H4 (cell line): ENCODE measurements at regions not wholly inside any gene's neighbourhood (a gene's known extent, or its start where the extent isn't known, plus 50 kb on each side); places are given as distances from the start of the nearest gene placed in this dataset.

Experiments used
- DNase-seq: peaks from one replicate; pipeline ENCODE4 v3.0.0-alpha.2; 2015; ENCODE audit warnings: low spot score

DNA sequence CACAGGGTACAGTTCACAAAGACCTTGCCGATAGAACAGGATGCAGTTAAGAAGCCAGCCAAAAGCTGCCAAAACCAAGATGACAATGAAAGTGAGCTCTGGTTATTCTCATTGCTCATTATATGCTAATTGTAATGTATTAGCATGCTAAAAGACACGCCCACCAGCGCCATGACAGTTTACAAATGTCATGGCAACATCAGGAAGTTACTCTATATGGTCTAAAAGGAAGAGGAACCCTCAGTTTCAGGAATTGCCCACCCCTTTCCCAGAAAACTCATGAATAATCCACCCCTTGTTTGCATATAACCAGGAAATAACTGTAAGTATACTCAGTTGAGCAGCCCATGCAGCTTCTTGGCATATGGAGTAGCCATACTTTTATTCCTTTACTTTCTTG lies 748.7 kb downstream of the QKI start:
- DNase-seq, result no peak

DNA sequence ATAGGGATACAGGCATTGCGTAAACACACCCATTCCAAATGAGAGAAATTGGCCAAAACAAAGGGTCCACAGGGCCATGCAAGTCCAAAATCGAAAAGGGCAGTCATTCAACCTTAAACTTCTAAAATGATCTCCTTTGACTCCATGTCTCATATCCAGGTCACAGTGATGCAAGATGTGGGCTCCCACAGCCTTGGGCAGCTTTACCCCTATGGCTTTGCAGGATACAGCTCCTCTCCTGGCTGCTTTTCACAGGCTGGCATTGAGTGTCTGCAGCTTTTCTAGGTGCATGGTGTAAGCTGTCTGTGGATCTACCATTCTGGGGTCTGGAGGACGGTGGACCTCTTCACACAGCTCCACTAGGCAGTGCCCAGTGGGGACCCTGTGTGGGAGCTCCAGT lies 744.5 kb downstream of the QKI start:
- DNase-seq, result no peak

DNA sequence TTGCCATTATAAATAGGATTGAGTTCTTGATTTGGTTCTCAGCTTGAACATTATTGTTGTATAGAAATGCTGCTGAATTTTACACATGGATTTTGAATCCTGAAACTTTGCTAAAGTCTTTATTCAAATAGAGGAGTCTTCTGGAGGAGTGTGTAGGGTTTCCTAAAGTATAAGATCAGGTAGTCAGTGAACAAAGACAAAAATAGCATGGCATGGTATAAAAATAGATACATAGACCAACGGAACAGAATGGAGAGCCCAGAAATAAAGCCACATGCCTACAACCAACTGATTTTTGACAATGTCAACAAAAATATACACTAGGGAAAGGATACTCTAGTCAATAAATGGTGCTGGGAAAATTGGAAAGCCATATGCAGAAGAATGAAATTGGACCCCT lies 740.1 kb downstream of the QKI start:
- no peak for DNase-seq

DNA sequence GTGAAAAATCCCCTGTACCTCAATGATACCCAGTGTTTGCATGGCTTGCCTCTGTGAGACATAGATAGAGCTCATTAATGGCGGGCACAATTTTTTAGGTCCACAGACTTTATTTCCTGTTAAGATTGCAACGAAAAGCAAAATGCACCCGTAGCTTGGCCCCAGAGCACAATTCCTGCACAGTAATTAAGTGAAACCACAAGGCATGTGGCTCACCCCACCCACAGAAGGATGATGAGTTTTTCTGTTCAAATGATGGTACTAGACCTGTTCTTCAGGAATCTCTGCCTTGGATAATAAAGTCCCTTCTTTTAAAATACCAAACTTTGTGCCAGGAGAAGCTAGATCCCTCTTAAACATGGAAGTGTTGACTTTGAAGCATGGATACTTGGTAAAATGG lies 738.1 kb downstream of the QKI start:
- no peak for DNase-seq

DNA sequence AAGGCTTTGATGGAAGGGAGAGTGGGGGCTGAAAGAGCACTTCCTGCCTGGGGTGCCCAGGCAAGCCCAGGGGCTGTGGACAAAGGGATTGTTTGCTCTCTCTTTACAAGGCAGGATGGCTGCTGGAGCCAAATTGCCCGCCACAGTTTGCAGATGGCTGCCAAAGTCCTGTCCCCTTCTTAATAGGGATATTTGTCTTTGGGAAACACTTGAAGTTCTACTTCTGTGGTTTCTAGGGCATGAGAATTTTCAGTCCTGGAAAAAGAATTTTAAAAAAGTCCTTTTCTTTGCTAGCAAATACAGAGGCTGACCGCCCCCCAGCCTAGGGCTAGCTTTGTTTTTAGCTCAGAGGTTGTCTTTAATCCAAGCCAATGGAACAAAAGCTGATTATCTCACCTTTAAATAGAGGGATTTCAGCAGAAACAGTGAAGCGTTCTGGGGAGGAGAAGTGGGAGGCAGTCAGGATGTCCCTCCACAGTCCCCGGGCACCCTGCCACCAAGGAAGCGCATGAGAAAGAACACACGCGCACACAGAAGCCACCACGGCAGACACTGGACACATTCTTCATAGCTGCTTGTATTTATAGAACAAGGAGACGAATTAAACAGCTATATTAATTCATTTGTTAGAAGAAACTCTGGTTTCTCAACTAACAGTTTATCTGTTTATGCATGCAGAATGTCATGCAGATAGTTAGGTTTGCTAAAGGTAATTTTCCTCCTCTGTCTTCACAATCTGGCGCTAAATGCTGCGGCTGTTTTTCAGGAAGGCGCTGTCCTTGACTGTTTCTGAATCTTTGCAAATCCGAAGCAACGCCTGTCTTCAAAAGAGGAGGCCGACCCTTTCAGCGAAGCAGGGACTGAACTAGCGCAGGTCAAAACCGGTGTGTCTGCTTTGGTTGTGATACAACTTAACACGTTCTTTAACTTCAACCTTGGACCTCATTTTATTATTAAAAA lies 736.9 kb downstream of the QKI start:
- no peak for DNase-seq

DNA sequence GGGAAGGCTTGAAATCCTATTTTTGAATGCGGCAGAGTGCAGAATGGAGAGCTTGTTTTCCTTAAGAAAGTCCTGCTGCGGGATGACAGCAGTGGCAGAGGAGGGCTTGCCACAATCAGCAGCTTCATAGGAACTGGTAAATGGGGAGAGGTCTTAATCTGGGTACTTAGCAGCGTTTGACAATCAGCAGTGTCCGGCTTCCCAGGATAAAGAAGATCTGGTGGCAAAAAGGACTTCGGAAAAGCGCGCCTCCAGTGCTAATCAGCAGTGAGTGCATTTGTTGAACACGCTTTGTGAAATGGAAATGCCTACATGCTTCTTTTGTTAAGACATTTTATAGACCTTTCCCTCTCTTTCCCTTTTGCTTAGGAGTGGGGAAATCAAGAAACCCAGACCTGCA lies 735.7 kb downstream of the QKI start:
- DNase-seq, result no peak

DNA sequence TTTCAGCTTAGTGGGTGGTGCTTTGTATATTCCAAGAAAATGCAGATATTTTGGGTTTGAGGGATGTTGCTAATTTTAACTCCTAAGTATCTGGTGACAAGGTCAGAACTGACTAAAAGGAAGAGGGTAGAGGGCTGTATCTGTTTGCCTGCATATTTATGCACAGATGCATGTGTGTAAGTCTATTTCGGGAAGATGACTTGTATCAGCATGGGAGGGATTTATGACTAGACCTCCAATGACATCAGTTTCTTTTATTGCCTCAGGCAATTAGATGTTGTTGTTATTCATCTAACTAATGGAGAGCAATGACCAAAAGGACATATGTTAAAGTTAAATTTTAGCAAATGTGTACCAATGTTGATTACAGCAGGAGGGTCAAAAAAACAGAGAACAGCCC lies 734.3 kb downstream of the QKI start:
- no peak for DNase-seq

DNA sequence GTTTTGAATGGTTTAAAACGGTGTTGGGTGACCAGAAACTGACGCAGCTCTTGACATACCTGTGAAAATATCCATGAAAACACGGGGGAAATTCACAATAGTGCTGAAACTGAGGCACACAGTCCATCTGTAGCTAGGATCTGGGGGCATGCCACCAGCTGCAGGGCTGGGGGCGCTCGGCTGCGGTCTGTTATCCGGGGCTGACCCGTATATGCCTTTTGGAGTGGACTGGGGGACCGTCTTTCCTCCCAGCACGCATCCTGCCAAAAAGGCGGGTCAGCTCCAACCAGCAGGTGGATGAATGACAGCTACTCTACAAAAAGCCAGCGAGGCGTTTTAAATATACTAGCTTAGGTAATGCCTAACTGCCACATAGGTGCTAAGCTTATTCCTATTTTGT lies 729.8 kb downstream of the QKI start:
- DNase-seq, result no peak

DNA sequence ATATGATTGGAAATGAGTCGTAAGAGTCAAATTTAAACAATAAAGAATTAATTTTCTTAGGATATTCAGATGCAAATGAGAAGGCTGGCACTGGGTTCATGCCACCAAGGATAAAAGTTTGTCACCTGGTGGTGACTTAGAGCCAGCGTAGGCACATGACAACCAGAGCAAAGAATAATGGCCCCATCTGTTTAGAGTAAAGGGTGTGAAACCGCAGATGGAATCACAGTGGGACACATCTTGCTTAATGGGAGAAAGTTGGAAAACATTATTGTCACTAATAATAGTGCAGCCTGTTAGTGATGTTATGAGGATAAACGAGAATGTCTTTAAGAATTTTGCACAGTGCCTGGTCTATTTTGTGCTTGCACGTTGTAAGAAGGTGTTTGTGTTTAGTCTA lies 727.8 kb downstream of the QKI start:
- DNase-seq, result no peak

DNA sequence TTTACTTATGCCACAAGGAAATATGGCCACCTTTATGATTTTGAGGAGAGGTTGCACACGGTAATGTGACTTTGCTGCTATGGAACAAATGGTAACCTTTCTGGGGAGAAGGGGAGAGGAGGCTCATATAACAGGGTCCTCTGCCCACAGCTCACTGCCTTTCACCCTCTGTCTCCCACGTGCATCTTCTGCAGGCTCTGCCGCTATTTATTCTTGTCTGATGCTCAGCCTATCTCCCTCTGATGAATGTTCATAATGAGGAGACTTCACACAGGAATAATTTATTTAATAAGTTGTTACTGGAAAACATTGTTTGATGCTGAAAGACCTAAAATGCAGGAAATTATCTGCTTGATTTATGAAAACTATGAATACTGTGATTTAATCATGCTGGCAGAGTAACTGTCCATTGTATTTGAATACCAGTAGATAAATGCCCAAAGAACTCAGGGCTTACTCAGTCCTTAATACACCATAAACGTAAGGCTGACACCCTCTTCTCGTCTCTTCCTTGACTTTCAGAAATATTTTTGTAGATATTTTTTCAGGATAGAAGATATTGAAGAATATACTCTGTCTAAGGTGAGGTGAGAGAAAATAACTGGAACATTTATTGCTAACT lies 721.1 kb downstream of the QKI start:
- no peak for DNase-seq

DNA sequence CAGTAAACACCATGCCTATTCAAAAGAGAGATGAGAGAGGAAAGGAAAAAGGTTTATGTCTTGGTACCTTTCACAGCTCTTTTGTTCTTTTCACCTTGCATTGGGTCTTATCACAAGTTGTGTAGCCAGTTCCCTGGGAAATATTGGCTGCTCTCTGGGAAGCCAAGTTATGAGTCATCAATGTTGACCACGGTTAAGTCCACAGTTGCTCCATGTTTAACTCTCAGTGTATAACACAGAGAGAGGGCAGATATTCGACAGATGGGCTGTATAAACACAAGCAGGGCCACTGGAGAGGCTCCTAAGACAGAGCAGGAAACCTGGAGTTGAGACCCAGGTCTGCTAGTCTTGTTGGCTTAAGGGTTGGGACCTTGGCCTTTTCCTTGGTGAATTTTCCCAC lies 718.6 kb downstream of the QKI start:
- DNase-seq, result peak; percentile 3

DNA sequence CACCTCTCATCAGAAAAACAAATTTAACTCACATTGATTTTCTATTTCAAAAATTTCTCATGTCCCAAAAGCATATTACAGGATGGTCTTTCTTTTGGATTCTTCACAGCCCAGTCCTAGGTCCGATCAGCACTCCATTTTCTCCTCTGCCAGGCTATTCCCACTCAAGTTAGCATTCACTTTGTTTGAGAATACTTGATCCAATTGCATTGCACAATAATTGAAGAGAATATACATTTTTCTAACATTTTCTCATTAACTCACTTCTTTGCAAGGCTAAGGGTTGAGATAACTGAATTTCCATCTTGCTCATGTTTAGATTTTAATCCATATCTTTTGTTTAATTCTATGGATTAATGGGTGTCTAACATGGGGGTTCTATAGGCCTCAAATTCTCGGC lies 716.1 kb downstream of the QKI start:
- DNase-seq, result no peak

DNA sequence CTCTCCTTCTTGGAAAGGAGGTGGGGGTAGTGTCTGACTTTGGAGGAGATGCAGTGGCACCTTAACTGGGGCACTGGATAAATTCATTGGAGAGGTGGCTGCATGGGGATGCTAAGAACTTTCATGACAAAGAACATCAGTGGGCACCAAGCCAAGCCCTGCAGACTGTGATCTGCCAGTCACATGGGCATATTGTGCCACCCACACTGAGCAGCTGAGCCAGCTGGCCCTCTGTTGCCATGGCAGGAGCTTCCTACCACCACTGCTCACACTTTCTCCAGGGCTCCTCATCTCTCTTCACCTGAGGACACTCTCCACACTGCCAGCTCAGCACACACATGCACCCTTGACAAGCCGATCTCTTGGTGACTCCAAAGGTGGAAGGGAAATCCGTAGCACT lies 715.6 kb downstream of the QKI start:
- no peak for DNase-seq

DNA sequence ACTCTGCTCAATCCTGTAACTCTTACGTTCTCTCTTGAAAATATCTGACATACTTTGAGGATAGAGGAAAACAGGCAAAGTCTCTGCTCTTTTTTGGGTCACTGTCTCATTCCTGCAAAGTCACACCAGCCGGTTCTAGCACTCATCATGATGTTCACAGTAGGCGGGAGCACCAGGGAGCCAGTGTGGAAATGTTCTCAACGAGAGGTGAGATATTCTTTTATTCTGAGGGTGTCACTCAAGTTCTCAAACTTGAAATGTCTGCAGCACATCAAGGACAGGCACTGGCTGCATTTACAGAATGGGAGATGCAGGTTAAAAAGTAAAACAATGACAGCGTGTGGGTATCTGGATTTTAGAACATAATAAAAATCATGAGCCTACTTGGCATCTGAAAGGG lies 714.7 kb downstream of the QKI start:
- no peak for DNase-seq

DNA sequence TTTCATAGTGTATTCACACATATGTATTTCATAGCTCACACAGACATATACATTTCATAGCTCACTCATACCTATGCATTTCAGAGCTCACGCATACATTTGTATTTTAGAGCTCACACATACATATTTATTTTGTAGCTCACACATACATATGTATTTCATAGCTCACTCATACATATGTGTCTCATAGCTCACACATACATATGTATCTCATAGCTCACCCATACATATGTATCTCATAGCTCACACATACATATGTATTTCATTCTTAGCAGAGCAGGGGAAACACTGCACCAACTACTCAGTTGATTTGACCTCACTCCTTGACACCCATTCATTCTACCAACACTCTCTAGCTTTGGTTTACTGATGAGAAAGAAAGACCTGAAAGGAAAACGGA lies 713.6 kb downstream of the QKI start:
- no peak for DNase-seq

DNA sequence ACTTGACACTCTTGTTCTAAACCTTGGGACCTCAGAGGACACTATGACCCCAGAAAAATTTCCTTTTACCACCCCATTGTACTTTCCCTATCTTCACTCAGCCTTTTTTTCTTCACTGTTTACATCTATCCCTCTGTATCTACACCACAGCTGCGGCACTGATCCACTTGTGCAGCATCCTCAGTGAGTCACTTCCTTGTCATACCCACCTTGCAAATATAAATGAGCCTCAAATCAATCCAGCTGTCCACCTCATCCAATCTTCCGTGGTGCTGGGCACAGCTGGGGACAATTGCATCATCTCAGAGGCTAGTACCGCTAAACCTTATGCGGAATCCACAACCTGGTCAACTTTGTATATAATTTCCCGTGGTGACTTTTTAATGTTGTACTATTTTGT lies 710.5 kb downstream of the QKI start:
- DNase-seq, result no peak

DNA sequence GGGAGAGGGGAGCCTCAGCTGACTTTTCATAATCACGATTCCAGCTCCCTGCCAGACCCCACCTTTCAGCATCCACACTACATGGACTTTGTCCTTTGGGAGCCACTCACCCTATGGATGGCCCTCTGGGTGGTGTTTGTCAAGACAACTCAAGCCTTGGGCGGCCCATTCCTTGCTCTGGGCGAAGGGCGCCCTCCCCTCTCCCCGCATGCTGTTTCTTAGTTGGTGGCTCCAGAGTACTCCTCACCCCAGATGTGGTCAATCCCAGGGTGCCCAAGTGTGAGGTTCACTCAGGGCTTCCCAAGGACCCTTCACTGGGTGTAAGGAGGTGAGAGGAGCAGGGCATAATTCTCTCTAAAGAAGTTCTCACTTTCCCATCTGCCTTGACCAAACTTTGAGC lies 710.0 kb downstream of the QKI start:
- DNase-seq, result no peak

DNA sequence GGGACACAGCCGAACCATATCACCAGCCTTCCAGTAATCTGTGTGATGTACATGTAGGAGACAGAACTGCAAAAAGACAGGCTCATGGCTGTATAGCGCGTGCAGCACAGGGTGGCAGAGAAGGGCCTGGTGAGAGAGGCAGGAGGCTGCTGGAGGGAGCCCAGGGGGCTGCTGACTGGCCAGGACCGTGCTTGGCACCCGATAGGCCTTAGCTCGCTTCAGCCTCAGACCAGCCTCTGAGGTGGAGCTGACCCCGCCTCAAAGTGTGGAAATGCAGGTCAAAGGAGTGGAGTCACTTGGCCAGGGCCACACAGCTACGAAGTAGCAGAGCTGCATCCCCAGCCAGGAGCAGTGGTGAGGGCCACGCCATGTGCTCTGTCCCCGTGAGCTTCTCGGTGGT lies 707.6 kb downstream of the QKI start:
- DNase-seq, result no peak

DNA sequence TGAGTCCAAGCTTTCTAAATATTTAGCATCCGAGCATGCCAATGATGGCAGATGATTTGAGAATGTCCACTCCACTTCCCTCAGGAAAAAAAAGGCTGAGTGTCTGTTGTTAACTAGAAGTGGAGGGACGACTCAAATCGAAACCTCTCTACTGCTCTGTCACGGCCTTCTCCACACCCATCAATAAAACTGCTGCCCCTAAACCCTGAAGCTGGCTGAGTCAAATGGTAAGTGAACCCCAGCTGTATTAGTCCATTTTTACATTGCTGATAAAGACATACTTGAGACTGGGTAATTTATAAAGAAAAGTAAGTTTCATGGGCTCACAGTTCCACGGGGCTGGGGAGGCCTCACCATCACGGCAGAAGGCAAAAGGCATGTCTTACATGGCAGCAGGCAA lies 707.0 kb downstream of the QKI start:
- DNase-seq, result no peak

DNA sequence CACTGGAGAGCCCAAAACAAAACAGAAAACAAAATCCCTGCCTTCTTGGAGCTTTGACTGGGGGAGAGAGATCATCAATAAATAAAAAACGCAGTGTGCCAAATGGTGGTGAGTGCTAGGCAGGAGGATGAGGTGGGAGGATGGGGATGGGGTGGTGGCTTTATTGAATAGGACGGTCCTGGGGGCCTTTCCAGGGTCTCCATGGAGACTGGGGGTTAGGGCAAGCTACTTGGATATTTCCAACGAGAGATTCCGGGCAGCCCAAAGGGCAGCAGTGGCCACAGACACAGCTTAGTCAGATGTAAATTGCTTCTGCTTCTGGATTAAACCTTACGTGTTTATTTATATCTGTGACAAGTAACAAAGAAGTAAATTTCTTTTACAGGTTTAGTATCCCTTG lies 700.1 kb downstream of the QKI start:
- DNase-seq, result no peak

DNA sequence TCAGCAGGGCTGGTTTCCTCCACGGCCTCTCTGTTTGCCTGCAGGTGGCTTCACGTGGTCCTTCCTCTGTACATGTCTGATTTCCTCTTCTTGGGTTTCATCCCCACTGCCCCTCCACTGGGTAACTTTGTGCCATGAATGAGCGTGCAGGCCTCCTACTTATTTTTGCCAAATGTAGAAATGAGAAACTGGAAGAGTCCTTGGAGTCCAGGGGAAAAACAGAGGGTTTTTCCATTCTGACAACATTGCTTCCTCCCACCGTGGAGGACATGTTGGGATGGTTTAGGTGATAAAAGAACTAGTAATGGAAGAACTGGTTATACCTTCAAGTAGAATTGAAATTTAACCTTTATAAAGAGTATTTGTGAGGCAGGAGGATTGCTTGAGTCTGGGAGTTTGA lies 699.5 kb downstream of the QKI start:
- DNase-seq, result no peak

DNA sequence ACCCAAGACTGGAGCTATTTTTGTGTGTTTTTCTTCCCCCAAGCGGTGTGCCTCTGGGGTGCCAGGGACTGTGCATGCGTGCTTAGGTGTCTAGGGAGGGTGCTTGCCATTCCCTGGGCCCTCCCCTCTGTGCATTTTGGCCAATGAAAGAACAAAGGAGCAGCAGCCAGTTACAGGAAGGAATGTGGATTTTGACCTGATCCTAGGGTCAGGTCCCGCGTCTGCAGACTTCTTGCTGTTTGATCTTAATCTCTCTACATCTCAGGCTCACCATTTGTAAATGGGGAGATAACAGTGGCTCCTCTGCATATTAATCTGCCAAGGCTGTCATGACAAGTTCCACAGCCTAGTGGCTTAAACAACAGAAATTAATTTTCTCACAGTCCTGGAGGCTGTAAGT lies 699.1 kb downstream of the QKI start:
- no peak for DNase-seq

DNA sequence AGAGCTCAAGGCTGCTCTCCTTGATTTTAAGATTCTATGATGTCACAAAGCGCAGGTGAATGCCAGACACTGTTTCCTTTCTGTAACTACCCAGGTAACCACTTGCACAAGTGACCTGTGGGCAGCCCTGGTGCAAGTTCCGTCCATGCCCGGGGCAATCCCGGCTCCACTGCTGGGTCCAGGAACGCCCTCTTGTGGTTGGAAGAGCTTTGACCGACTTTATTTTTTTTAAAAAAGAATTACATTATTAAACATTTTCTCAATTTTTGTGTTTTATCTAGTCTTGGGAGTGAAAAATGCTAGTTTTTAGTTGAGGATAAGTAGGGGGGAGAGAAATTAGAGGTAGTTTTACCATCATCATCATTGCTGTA lies 695.2 kb downstream of the QKI start:
- peak; percentile 21 for DNase-seq
